Neural progenitor cell (in vitro differentiated cells): ENCODE measurements at regions not wholly inside any gene's neighbourhood (a gene's known extent, or its start where the extent isn't known, plus 50 kb on each side); places are given as distances from the start of the nearest gene placed in this dataset.

Experiments
- EZH2 ChIP-seq: fragments of 200-600 bp; sonication (generic); IDR thresholded peaks from 2 replicates; pipeline ENCODE4 v1.6.1; 2017; ENCODE audit warnings: antibody characterized with exemption, mild to moderate bottlenecking, moderate library complexity
- EZH2phosphoT487 ChIP-seq: fragments of 200-600 bp; sonication (generic); IDR thresholded peaks from 2 replicates; pipeline ENCODE4 v1.6.1; 2017; ENCODE audit warnings: antibody characterized with exemption
- TF ChIP-seq, protein P1 (sequence below): fragments of 200-600 bp; sonication (generic); IDR thresholded peaks from 2 replicates; pipeline ENCODE4 v1.5.1; 2017; ENCODE audit warnings: antibody characterized with exemption, mild to moderate bottlenecking

DNA sequence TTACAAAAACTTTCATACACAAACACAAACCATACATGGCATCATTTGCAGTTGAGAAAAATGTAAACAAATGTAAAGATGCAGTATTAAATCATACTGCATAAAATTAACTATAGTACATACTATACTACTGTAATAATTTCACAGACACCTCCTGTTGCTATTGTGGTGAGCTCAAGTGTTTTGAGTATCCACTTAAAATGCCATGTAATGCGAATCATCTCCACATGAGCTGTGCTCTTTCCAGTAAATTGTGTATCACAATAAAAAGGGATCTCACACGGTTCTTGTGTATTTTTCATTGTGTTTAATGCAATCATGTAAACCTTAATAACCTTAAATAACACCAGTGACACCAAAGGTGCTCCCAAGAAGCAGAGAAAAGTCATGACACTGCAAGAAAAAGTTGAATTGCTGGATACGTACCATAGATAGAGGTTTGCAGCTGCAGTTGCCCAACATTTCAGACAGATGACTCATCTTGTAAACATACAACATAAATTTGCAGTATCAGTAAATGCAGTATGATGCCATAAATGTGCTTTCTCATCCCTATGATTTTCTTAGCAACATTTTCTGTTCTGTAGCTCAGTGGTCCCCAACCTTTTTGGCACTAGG lies 166.6 kb downstream of the RAP2A start:
- TF ChIP-seq, protein P1, sequence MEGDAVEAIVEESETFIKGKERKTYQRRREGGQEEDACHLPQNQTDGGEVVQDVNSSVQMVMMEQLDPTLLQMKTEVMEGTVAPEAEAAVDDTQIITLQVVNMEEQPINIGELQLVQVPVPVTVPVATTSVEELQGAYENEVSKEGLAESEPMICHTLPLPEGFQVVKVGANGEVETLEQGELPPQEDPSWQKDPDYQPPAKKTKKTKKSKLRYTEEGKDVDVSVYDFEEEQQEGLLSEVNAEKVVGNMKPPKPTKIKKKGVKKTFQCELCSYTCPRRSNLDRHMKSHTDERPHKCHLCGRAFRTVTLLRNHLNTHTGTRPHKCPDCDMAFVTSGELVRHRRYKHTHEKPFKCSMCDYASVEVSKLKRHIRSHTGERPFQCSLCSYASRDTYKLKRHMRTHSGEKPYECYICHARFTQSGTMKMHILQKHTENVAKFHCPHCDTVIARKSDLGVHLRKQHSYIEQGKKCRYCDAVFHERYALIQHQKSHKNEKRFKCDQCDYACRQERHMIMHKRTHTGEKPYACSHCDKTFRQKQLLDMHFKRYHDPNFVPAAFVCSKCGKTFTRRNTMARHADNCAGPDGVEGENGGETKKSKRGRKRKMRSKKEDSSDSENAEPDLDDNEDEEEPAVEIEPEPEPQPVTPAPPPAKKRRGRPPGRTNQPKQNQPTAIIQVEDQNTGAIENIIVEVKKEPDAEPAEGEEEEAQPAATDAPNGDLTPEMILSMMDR = no peak
- no peak for TF ChIP-seq EZH2
- no peak for TF ChIP-seq EZH2phosphoT487
